A549 (cell line): ENCODE measurements at regions not wholly inside any gene's neighbourhood (a gene's known extent, or its start where the extent isn't known, plus 50 kb on each side); places are given as distances from the start of the nearest gene placed in this dataset.

Experiments used
- BHLHE40 ChIP-seq: IDR thresholded peaks from 2 replicates; pipeline ENCODE4 v1.6.1; 2012; ENCODE audit warnings: low read depth, low read length, inconsistent platforms
- CTCF ChIP-seq: fragments of >200 bp; sonication (Bioruptor Twin); formaldehyde crosslinking; IDR thresholded peaks from 3 replicates; pipeline ENCODE4 v1.5.1; 2016
- EHMT2 ChIP-seq: fragments of 200-600 bp; sonication (generic); IDR thresholded peaks from 2 replicates; pipeline ENCODE4 v1.6.1; 2016; ENCODE audit warnings: antibody characterized with exemption, low read depth, mild to moderate bottlenecking, moderate library complexity
- EP300 ChIP-seq, 2 experiments: fragments of >200 bp; sonication (Bioruptor Twin); formaldehyde crosslinking; IDR thresholded peaks; 2 replicates in 1 of 2; 3 replicates in 1 of 2; pipeline ENCODE4 v1.6.1; 2016 to 2017
- POLR2A ChIP-seq: IDR thresholded peaks from 2 replicates; pipeline ENCODE4 v1.6.1; 2012; ENCODE audit warnings: mild to moderate bottlenecking, low read length
- POLR2AphosphoS2 ChIP-seq: conservative IDR thresholded peaks from 2 replicates; pipeline ENCODE4 v1.6.1; 2012; ENCODE audit warnings: low read length, improper control_type of control experiment, inconsistent platforms
- RCOR1 ChIP-seq: fragments of 150-350 bp; IDR thresholded peaks from 2 replicates; pipeline ENCODE4 v1.6.1; 2014; ENCODE audit warnings: antibody characterized with exemption, low read length, low read depth
- REST ChIP-seq: fragments of 200-600 bp; sonication (generic); IDR thresholded peaks from 2 replicates; pipeline ENCODE4 v1.6.1; 2016; ENCODE audit warnings: antibody characterized with exemption, mild to moderate bottlenecking, moderate library complexity
- RNF2 ChIP-seq: fragments of 200-600 bp; sonication (generic); IDR thresholded peaks from 2 replicates; pipeline ENCODE4 v1.6.1; 2016; ENCODE audit warnings: low read depth, mild to moderate bottlenecking, antibody characterized with exemption, moderate library complexity, borderline replicate concordance
- TP53 ChIP-seq: fragments of 250-450 bp; sonication (Bioruptor Pico); IDR thresholded peaks from 2 replicates; pipeline ENCODE4 v1.5.0; 2021; ENCODE audit warnings: mild to moderate bottlenecking, moderate library complexity
- ZNF302 ChIP-seq: fragments of 250-450 bp; sonication (Bioruptor Pico); IDR thresholded peaks from 2 replicates; pipeline ENCODE4 v1.9.0; 2021; ENCODE audit warnings: inconsistent platforms, mild to moderate bottlenecking, moderate library complexity

- TF ChIP-seq CTCF (no peak), RCOR1 (no peak), BHLHE40 (no peak), REST (no peak), ZNF302 (CRISPR knock-in tag) (no peak), POLR2A (no peak), EHMT2 (no peak), TP53 (CRISPR knock-in tag) (no peak), POLR2AphosphoS2 (no peak), EP300 (IDR thresholded peaks at IDR 0.05) (no peak), RNF2 (no peak)
Observed at GRCh38 chr11:13189561-13190426, 87.8 kb upstream of the BMAL1 start.
